GM18873 (cell line): ENCODE measurements at regions not wholly inside any gene's neighbourhood (a gene's known extent, or its start where the extent isn't known, plus 50 kb on each side); places are given as distances from the start of the nearest gene placed in this dataset.

Source experiments
- ATAC-seq: cut with Tn5 transposase; IDR thresholded peaks from one replicate; pipeline ENCODE4 v1.9.1; 2021; ENCODE audit warnings: mild to moderate bottlenecking, moderate library complexity, moderate number of reproducible peaks; ENCODE audit not compliant: unreplicated experiment, low FRiP score

GRCh38 chr9:38315085-38315595 lies 77.4 kb upstream of the ALDH1B1 start:
- ATAC-seq, result no peak

- ATAC-seq, result no peak
These were observed 79.1 kb upstream of the ALDH1B1 start for GRCh38 chr9:38313421-38313820.

- no peak for ATAC-seq
These were observed 80.1 kb upstream of the ALDH1B1 start for GRCh38 chr9:38312406-38312805.

GRCh38 chr9:38311382-38312270 lies 80.9 kb upstream of the ALDH1B1 start:
- ATAC-seq, result no peak

- ATAC-seq, result no peak
These were observed 82.9 kb upstream of the ALDH1B1 start for GRCh38 chr9:38309324-38310195.

DNA sequence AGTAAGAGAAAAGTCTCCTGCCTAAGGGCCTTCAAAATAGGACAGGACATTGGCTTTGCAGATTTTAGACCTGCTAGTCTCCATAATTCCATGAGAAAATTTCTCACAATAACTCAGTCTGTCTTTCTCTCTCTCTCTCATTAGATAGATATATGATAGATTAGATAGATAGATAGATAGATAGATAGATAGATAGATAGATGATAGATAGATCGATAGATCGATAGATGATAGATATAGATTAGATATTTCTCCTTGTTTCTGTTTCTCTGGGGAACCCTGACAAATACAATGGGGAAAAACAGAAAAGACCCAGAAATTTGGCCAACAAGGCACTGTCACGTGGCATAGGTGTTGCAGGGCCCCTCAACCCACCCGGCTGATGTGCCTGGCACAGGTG lies 84.4 kb upstream of the ALDH1B1 start:
- ATAC-seq, result no peak

DNA sequence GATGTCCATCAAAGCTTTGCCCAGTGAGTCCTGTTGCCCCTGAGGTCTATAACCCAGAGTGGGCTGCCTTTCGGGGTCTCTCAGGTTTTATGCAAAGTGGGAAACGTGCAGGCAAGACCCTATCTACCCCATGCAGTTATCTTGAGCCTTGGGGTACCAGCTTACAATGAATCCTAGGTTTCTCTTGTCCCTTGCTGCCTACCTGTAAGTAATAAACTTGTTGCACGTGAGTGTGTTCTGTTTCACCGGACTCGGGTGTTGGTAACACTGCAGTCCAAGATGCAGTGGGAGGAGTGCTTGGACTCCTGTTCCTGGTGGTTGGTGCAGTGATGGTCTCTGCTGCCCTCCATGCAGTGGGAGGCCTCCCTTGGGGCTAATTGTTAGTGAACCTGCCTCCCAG lies 85.6 kb upstream of the ALDH1B1 start:
- ATAC-seq, result no peak

DNA sequence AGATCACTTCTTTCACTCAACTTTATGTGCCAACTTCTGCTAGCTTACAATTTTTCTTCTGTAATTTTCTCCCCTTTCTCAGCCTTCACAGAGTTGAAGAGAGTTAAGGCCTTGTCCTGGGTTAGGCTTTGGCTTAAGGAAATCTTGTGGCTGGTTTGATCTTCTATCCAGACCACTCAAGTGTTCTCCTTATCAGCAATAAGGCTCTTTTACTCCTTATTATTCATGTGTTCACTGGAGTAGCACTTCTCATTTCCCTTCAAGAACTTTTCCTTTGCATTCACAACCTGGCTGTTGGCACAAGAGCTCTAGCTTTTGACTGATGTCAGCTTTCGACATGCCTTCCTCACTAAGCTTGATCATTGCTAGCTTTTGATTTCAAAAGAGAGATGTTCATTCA lies 86.9 kb upstream of the ALDH1B1 start:
- no peak for ATAC-seq

GRCh38 chr9:38301376-38302106 lies 91.0 kb upstream of the ALDH1B1 start:
- ATAC-seq, result no peak

- ATAC-seq, result no peak
These were observed 92.6 kb upstream of the ALDH1B1 start for GRCh38 chr9:38299856-38300255.

DNA sequence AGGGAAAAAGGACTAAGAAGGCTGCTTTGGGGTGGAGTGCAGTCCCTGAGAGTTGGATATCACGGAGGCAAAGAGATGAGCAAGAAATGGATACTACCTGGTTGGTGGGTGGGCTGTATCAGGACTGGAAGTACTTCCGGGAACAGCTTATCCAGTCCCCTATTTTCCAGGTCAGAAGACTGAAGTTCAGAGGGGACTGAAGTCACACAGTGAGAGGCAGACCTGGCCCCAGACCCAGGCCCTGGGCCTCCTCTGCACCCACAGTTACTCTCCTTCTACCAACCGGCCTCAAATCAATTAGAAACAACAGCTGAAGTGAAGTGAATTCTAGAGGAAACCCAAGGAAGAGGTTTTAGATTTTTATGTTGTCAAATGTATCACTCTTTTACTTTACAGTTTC lies 93.6 kb upstream of the ALDH1B1 start:
- no peak for ATAC-seq

DNA sequence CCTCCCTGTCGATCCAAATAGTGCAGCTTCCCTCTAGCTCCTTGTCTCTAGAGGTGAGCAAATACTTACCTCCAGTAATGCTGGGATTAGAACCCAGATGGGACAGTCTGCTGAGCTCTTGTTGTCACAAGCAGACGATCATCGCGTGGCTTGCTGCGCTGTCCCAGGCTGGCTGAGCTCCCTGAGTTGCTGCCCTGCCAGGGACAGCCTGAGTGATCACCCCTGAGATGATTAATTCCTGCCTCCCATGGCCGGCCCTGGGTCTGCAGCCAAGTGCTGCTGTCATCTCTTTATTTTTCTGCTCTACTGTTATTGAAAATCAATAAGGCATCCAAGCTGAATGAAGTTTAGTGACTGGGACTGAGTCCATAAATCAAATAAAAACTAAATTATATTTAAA lies 94.0 kb upstream of the ALDH1B1 start:
- ATAC-seq, result no peak

DNA sequence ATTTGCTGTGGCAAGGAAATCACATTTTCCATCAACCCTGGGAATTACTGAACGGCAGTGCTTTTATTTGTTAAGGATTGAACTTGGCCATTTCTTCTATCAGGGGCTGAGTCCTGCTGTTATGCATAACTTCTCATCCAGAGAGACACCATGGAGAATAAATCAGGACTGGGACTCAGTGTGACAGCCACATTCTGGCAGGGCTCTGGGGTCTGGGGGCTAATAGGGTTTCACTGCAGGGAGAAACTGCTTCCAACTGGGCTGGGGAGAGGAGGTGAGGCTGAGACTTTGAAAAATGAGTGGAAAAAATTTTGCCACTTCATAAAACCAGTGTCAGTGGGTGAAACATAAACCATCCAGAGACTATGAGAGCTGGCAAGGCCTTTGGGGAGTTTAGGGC lies 95.7 kb upstream of the ALDH1B1 start:
- no peak for ATAC-seq

DNA sequence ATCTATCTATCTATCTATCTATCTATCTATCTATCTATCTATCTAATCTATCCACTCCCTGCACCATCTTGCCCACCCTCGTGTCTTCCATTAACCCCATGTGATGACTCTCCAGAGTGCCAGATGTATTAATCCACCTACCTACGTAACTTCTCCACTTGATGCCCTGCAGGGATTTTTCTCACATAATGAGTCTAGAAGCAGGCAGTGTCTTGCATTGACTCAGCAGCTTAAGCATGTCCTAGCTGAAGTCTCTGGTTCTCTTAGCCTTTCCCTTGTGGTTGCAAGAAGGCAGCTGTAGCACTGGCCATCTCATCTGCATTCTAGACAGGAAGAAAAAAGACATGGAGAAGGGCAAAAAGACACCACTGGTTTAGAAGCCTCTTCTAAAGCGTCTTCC lies 96.7 kb upstream of the ALDH1B1 start:
- no peak for ATAC-seq

- no peak for ATAC-seq
These were observed 98.1 kb upstream of the ALDH1B1 start for GRCh38 chr9:38294220-38294960.

DNA sequence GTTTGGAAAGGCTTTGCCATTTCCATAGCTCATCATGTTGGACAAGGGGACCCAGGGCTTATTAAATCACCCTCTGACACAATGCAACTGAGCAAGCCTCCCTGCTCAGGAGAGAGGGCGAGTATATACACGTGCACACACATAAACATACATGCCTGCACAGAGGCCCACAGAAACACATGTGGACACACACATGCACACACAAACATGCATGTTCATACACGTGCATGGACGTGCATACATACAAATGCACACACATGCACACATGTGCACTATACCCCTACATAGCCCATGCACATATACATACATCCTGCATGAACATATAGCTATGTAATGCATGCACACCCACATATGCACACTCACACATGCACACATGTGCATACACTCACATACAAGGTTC lies 99.5 kb upstream of the ALDH1B1 start:
- ATAC-seq, result no peak

GRCh38 chr9:38292480-38292879 lies 100.0 kb upstream of the ALDH1B1 start:
- no peak for ATAC-seq

GRCh38 chr9:38289866-38290245 lies 102.6 kb upstream of the ALDH1B1 start:
- ATAC-seq, result no peak

GRCh38 chr9:38289236-38289865 lies 103.2 kb upstream of the ALDH1B1 start:
- ATAC-seq, result no peak

DNA sequence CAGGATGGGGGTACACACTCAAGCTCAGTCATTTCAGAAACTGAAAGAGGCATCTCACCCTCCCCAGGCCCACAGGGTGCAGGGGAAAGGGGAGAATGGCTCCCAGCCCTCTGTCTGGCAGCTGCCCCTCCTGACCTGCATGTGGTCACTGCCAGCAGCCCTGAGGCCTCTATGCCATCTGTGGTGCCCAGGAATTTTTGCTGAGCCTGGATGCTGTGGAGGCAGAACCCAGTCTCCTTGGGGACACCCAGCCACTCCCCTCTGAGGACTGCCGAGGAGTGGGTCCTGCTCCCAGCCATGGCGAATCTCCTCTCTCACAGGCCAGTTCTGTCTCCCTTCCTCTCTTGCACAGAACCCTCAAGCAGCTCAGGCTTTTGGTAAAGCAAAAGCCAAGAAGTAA lies 104.0 kb upstream of the ALDH1B1 start:
- ATAC-seq, result no peak
